HCT116 (cell line): ENCODE measurements at regions not wholly inside any gene's neighbourhood (a gene's known extent, or its start where the extent isn't known, plus 50 kb on each side); places are given as distances from the start of the nearest gene placed in this dataset.

ENCODE experiments used
- CTCF ChIP-seq, 3 experiments: fragments of 200-600 bp in 1 of 3; sonication (generic) in 1 of 3; IDR thresholded peaks in 2 of 3; conservative IDR thresholded peaks in 1 of 3; 2 replicates each; pipeline ENCODE4 v1.5.1; 2012 to 2017; ENCODE audit warnings: low read depth in 2 of 3, low read length in 2 of 3, antibody characterized with exemption in 1 of 3, borderline replicate concordance in 1 of 3, control low read depth in 1 of 3, mild to moderate bottlenecking in 1 of 3, mixed read lengths in 1 of 3, mixed run types in 1 of 3, moderate library complexity in 1 of 3; ENCODE audit not compliant: insufficient read depth in 1 of 3
- ELF1 ChIP-seq: IDR thresholded peaks from 2 replicates; pipeline ENCODE4 v1.6.1; 2012; ENCODE audit warnings: low read depth, borderline replicate concordance
- EZH2 ChIP-seq: fragments of 200-600 bp; sonication (generic); IDR thresholded peaks from 2 replicates; pipeline ENCODE4 v1.6.1; 2017; ENCODE audit warnings: antibody characterized with exemption, mixed run types
- EZH2phosphoT487 ChIP-seq: fragments of 200-600 bp; IDR thresholded peaks from 2 replicates; pipeline ENCODE4 v1.6.1; 2018; ENCODE audit warnings: antibody characterized with exemption, borderline replicate concordance
- FOSL1 ChIP-seq: IDR thresholded peaks from 2 replicates; pipeline ENCODE4 v1.6.1; 2012; ENCODE audit warnings: low read depth
- POLR2A ChIP-seq: IDR thresholded peaks from 2 replicates; pipeline ENCODE4 v1.7.0; 2011; ENCODE audit warnings: borderline replicate concordance; ENCODE audit not compliant: insufficient read depth, insufficient read length; ENCODE audit errors: extremely low read depth
- POLR2AphosphoS5 ChIP-seq: IDR thresholded peaks from 2 replicates; pipeline ENCODE4 v1.6.1; 2011; ENCODE audit warnings: mild to moderate bottlenecking, low read depth, low read length, moderate library complexity
- RAD21 ChIP-seq: IDR thresholded peaks from 2 replicates; pipeline ENCODE4 v1.6.1; 2012; ENCODE audit warnings: low read depth, mild to moderate bottlenecking
- SIN3A ChIP-seq: IDR thresholded peaks from 2 replicates; pipeline ENCODE4 v1.6.1; 2012; ENCODE audit warnings: low read depth
- SP1 ChIP-seq: IDR thresholded peaks from 2 replicates; pipeline ENCODE4 v1.6.1; 2012; ENCODE audit warnings: low read depth
- SRF ChIP-seq: IDR thresholded peaks from 2 replicates; pipeline ENCODE4 v1.6.1; 2012; ENCODE audit warnings: low read depth
- YY1 ChIP-seq: IDR thresholded peaks from 2 replicates; pipeline ENCODE4 v1.6.1; 2011; ENCODE audit warnings: low read length, low read depth, moderate library complexity, mild to moderate bottlenecking; ENCODE audit not compliant: insufficient replicate concordance; ENCODE audit errors: extremely low read depth
- ZBTB33 ChIP-seq: IDR thresholded peaks from 2 replicates; pipeline ENCODE4 v1.6.1; 2011; ENCODE audit warnings: mild to moderate bottlenecking, low read length, moderate library complexity; ENCODE audit not compliant: insufficient replicate concordance; ENCODE audit errors: extremely low read depth

GRCh38 chr4:163920426-163920825 is 425.9 kb downstream of the TMA16 start:
- TF ChIP-seq ZBTB33: no peak
- TF ChIP-seq CTCF (IDR thresholded peaks at IDR 0.05 in 2 of 3, conservative IDR thresholded peaks at IDR 0.05 in 1 of 3; ENCODE audit: borderline replicate concordance in 1 of 3, insufficient read depth in 1 of 3, low read depth in 2 of 3, low read length in 2 of 3): no peak
- no peak for TF ChIP-seq SRF
- TF ChIP-seq EZH2phosphoT487: no peak
- no peak for TF ChIP-seq POLR2AphosphoS5
- TF ChIP-seq SIN3A: no peak
- TF ChIP-seq FOSL1: no peak
- TF ChIP-seq EZH2: no peak
- TF ChIP-seq YY1: no peak
- TF ChIP-seq ELF1: no peak
- no peak for TF ChIP-seq SP1
- no peak for TF ChIP-seq POLR2A
- TF ChIP-seq RAD21: no peak
